ENCODE measurements at regions not wholly inside any gene's neighbourhood (a gene's known extent, or its start where the extent isn't known, plus 50 kb on each side); places are given as distances from the start of the nearest gene placed in this dataset.

DNA sequence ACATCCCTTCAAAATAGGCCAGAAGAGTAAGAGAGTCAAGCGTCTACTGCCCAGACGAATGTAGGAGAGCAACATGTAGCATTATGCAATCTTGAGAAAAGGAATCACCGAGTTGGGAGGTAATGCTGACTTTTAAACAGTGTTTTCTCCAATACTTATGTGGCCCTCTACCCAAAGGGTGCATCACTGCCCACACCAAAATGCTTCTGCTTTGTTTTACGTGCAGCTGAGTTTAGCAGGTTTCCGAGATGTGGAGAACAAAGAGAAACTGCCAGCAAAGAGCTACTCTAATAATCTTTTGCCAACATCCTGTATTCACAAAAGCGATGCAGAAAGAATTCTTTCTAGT lies 63.4 kb upstream of the ZEB2 start:
- DNase-seq: no peak
- H4K91ac ChIP-seq (ENCODE audit: insufficient read length, low read depth, low read length): no peak overlapping the region
- no peak overlapping the region for H3K4ac ChIP-seq (ENCODE audit: low read depth, low read length)
- no peak overlapping the region for H4K8ac ChIP-seq (replicated peaks; ENCODE audit: insufficient read length, low read depth, low read length)
- no peak overlapping the region for H3K23ac ChIP-seq (ENCODE audit: insufficient read length, low read depth, low read length)
- H4K20me1 ChIP-seq (ENCODE audit: control insufficient read depth, insufficient read depth, insufficient read length): no peaks in the 10 kb centered on the region
- Mint-ChIP-seq H3K27me3 (ENCODE audit: low read depth) (peaks cover 2% of the 10 kb centered on the region; the same call in 1 of the 2 replicates), H3K4me3 (no peak overlapping the region), H3K4me1 (peaks cover 28 to 34% of the 10 kb centered on the region in 2 experiments), H3K27ac (no peak overlapping the region), H3K36me3 (ENCODE audit: insufficient read depth in 1 of 3, low read depth in 3 of 3) (no peaks in the 10 kb centered on the region), H3K9me3 (no peaks in the 10 kb centered on the region)
- H2BK120ac ChIP-seq (ENCODE audit: low read depth, low read length, poor library complexity, severe bottlenecking): no peak overlapping the region
- H4K5ac ChIP-seq (ENCODE audit: insufficient read length, low read depth, low read length): no peak overlapping the region
- H3K14ac ChIP-seq (ENCODE audit: insufficient read depth, low read length): no peak overlapping the region
- no peak overlapping the region for H3T11ph ChIP-seq (ENCODE audit: low read length)
- no peak overlapping the region for H3K56ac ChIP-seq (ENCODE audit: insufficient read length, low read depth, low read length)
- no peak for TF ChIP-seq CTCF (conservative IDR thresholded peaks at IDR 0.05)
- no peak overlapping the region for H2BK5ac ChIP-seq (ENCODE audit: insufficient read length, low read length)
- H3K79me2 ChIP-seq (ENCODE audit: insufficient read depth, low read length): no peaks in the 10 kb centered on the region
- H3K27ac ChIP-seq (ENCODE audit: insufficient read length, low read depth, low read length): no peak overlapping the region
- no peaks in the 10 kb centered on the region for H3K27me3 ChIP-seq (ENCODE audit: insufficient read depth, low read length)
- H2BK12ac ChIP-seq (ENCODE audit: insufficient read length, low read depth, low read length): no peak overlapping the region
- H3K9me3 ChIP-seq (ENCODE audit: control insufficient read depth, low read depth, low read length): no peaks in the 10 kb centered on the region
- H2AK5ac ChIP-seq (ENCODE audit: insufficient read length, low read length): no peak overlapping the region
- no peaks in the 10 kb centered on the region; the same call in 1 of the 2 replicates for H3K4me1 ChIP-seq (ENCODE audit: insufficient read depth, low read length)
- no peak overlapping the region for H3K9ac ChIP-seq (ENCODE audit: extremely low read depth, insufficient read length, low read length)
- no peak overlapping the region for H2AFZ ChIP-seq (ENCODE audit: low read length)
- no CpG with 5 or more reads among the region's 6 CpGs for whole genome bisulfite sequencing (ENCODE audit: extremely low coverage, insufficient read length, low lambda C conversion rate)
- no peak overlapping the region for H3K18ac ChIP-seq (ENCODE audit: insufficient read length, low read depth, low read length)
- no peak overlapping the region for H3K4me2 ChIP-seq (ENCODE audit: insufficient read depth, insufficient read length, low read length)
- H3K79me1 ChIP-seq (ENCODE audit: insufficient read depth, low read depth, low read length, poor library complexity, severe bottlenecking): no peaks in the 10 kb centered on the region
- no peak overlapping the region for H2BK15ac ChIP-seq (ENCODE audit: low read depth, low read length)
- H3K23me2 ChIP-seq (ENCODE audit: insufficient read length, low read depth, low read length, poor library complexity, severe bottlenecking): no peaks in the 10 kb centered on the region
- no peak overlapping the region for H2BK20ac ChIP-seq (ENCODE audit: low read depth, low read length, poor library complexity, severe bottlenecking)
